MM.1S (cell line): ENCODE measurements at regions not wholly inside any gene's neighbourhood (a gene's known extent, or its start where the extent isn't known, plus 50 kb on each side); places are given as distances from the start of the nearest gene placed in this dataset.

Experiments
- DNase-seq: peaks from one replicate; pipeline ENCODE4 v3.0.0-alpha.2; 2015
- H2AFZ ChIP-seq: fragments of 300-600 bp; sonication (generic); 2 replicates; pipeline ENCODE4 v1.6.0; 2016; ENCODE audit warnings: antibody characterized with exemption, low read length
- H3F3A ChIP-seq: fragments of 300-600 bp; sonication (generic); 2 replicates; pipeline ENCODE4 v1.6.1; 2016; ENCODE audit warnings: mild to moderate bottlenecking, antibody characterized with exemption, low read length, moderate library complexity, mixed read lengths; ENCODE audit not compliant: insufficient read depth
- H3K27ac ChIP-seq: fragments of 300-600 bp; sonication (generic); 2 replicates; pipeline ENCODE4 v1.5.1; 2016; ENCODE audit warnings: mild to moderate bottlenecking, low read length
- H3K27me3 ChIP-seq: fragments of 300-600 bp; sonication (generic); replicated peaks from 2 replicates; pipeline ENCODE4 v1.6.0; 2016; ENCODE audit warnings: low read length; ENCODE audit not compliant: insufficient read depth
- H3K36me3 ChIP-seq: fragments of 300-600 bp; sonication (generic); replicated peaks from 2 replicates; pipeline ENCODE4 v1.6.1; 2016; ENCODE audit warnings: mild to moderate bottlenecking, low read length, mixed read lengths; ENCODE audit not compliant: insufficient read depth
- H3K4me1 ChIP-seq: fragments of 300-600 bp; sonication (generic); 2 replicates; pipeline ENCODE4 v1.6.1; 2016; ENCODE audit warnings: low read length, mixed read lengths
- H3K4me2 ChIP-seq: fragments of 300-600 bp; sonication (generic); 2 replicates; pipeline ENCODE4 v1.6.0; 2016; ENCODE audit warnings: low read depth, low read length
- H3K4me3 ChIP-seq: fragments of 300-600 bp; sonication (generic); 2 replicates; pipeline ENCODE4 v1.5.1; 2016; ENCODE audit warnings: low read length, mixed read lengths
- H3K79me2 ChIP-seq: fragments of 300-600 bp; sonication (generic); 2 replicates; pipeline ENCODE4 v1.6.1; 2016; ENCODE audit warnings: mixed run types, low read length, mixed read lengths
- H3K9ac ChIP-seq: fragments of 300-600 bp; sonication (generic); 2 replicates; pipeline ENCODE4 v1.6.1; 2016; ENCODE audit warnings: low read length, mixed read lengths
- H3K9me2 ChIP-seq: fragments of 300-600 bp; sonication (generic); replicated peaks from 2 replicates; pipeline ENCODE4 v1.6.1; 2016; ENCODE audit warnings: mild to moderate bottlenecking, low read length, mixed read lengths; ENCODE audit not compliant: insufficient read depth
- H3K9me3 ChIP-seq: fragments of 300-600 bp; sonication (generic); replicated peaks from 2 replicates; pipeline ENCODE4 v1.6.1; 2016; ENCODE audit warnings: mild to moderate bottlenecking, low read length, mixed read lengths; ENCODE audit not compliant: insufficient read depth
- H4K20me1 ChIP-seq: fragments of 300-600 bp; sonication (generic); 2 replicates; pipeline ENCODE4 v1.6.1; 2016; ENCODE audit warnings: mild to moderate bottlenecking, low read length, moderate library complexity, mixed read lengths; ENCODE audit not compliant: insufficient read depth
- EZH2 ChIP-seq: fragments of 300-600 bp; sonication (generic); optimal IDR thresholded peaks from 2 replicates; pipeline ENCODE3; 2017; ENCODE audit warnings: low read depth, mild to moderate bottlenecking, antibody characterized with exemption, low read length, mixed read lengths
- EZH2phosphoT487 ChIP-seq: fragments of 300-600 bp; sonication (generic); IDR thresholded peaks from 2 replicates; pipeline ENCODE4 v1.6.1; 2018; ENCODE audit warnings: antibody characterized with exemption, low read length
- TF ChIP-seq, protein P1 (sequence below): fragments of 300-600 bp; sonication (generic); IDR thresholded peaks from 2 replicates; pipeline ENCODE4 v1.5.1; 2016; ENCODE audit warnings: antibody characterized with exemption, low read length, mixed read lengths

DNA sequence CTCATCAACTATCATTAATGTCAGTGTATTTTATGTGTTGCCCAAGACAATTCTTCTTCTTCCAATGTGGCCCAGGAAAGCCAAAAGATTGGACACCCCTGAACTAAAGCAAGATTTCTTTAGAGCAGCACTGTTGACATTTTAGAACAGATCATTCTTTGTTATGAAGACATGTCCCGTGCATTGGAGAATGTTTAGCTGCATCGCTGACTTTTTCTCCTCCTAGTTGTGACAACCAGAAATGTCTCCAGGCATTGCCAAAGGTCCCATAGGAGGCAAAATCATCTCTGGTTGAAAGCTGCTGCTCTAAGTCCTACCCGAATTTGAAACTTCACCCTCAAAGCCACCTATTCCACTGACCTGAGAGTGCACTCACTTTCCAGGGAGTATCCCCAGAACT is 62.7 kb upstream of the IRX6 start:
- Histone ChIP-seq H3K4me2 (no peak overlapping the region), H4K20me1 (no peaks in the 10 kb centered on the region), H3K9ac (no peak overlapping the region), H3K27me3 (no peaks in the 10 kb centered on the region), H3K4me3 (no peak overlapping the region), H3K79me2 (no peaks in the 10 kb centered on the region), H3K4me1 (no peaks in the 10 kb centered on the region), H2AFZ (no peak overlapping the region), H3K9me3 (no peaks in the 10 kb centered on the region), H3K9me2 (no peaks in the 10 kb centered on the region), H3K36me3 (no peaks in the 10 kb centered on the region), H3K27ac (no peak overlapping the region), H3F3A (no peaks in the 10 kb centered on the region)
- DNase-seq, result no peak
- no peak for TF ChIP-seq EZH2
- no peak for TF ChIP-seq EZH2phosphoT487
- TF ChIP-seq, protein P1, sequence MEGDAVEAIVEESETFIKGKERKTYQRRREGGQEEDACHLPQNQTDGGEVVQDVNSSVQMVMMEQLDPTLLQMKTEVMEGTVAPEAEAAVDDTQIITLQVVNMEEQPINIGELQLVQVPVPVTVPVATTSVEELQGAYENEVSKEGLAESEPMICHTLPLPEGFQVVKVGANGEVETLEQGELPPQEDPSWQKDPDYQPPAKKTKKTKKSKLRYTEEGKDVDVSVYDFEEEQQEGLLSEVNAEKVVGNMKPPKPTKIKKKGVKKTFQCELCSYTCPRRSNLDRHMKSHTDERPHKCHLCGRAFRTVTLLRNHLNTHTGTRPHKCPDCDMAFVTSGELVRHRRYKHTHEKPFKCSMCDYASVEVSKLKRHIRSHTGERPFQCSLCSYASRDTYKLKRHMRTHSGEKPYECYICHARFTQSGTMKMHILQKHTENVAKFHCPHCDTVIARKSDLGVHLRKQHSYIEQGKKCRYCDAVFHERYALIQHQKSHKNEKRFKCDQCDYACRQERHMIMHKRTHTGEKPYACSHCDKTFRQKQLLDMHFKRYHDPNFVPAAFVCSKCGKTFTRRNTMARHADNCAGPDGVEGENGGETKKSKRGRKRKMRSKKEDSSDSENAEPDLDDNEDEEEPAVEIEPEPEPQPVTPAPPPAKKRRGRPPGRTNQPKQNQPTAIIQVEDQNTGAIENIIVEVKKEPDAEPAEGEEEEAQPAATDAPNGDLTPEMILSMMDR, result no peak

- Histone ChIP-seq H3K36me3 (no peaks in the 10 kb centered on the region), H2AFZ (no peak overlapping the region), H3K4me3 (no peak overlapping the region), H3F3A (no peaks in the 10 kb centered on the region), H3K4me1 (no peaks in the 10 kb centered on the region), H3K27ac (no peak overlapping the region), H3K9me2 (no peaks in the 10 kb centered on the region), H3K27me3 (no peaks in the 10 kb centered on the region), H3K9me3 (no peaks in the 10 kb centered on the region), H3K4me2 (no peak overlapping the region), H4K20me1 (no peaks in the 10 kb centered on the region), H3K9ac (no peak overlapping the region), H3K79me2 (no peaks in the 10 kb centered on the region)
- TF ChIP-seq EZH2 (no peak), EZH2phosphoT487 (no peak)
- TF ChIP-seq, protein P1, result no peak
- DNase-seq, result no peak
These were observed 60.4 kb upstream of the IRX6 start for GRCh38 chr16:55263271-55264250.

DNA sequence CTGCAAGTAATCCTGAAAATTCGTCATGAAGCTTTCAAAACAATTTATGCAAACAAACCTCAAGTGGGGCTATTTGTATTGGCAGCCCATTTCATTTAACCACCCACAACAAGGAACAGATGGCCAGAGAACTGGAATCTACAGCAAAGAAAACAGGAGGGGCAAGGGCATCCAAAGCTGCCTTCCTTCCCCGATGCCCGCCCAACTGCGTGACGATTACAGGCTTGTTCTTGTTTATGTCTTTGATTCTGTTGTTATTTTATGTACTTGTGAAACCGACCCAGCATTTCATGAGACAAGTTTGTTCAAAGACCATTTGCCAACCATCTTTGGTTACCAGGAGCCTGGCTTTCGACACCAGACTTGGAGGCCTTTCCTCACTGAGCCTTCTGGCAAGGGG is 59.1 kb upstream of the IRX6 start:
- Histone ChIP-seq H3K27ac (no peak overlapping the region), H3K4me1 (no peaks in the 10 kb centered on the region), H3K4me3 (no peak overlapping the region), H3K9me2 (no peaks in the 10 kb centered on the region), H3F3A (no peaks in the 10 kb centered on the region), H3K4me2 (no peak overlapping the region), H2AFZ (no peak overlapping the region), H3K36me3 (no peaks in the 10 kb centered on the region), H3K9me3 (no peaks in the 10 kb centered on the region), H4K20me1 (no peaks in the 10 kb centered on the region), H3K79me2 (no peaks in the 10 kb centered on the region), H3K9ac (no peak overlapping the region), H3K27me3 (no peaks in the 10 kb centered on the region)
- no peak for TF ChIP-seq EZH2
- TF ChIP-seq EZH2phosphoT487, result no peak
- TF ChIP-seq, protein P1, result no peak
- DNase-seq, result no peak
